ENCODE measurements at regions not wholly inside any gene's neighbourhood (a gene's known extent, or its start where the extent isn't known, plus 50 kb on each side); places are given as distances from the start of the nearest gene placed in this dataset.
"Not testable (repeated sequence)": the region's sequence is repeated elsewhere in the genome, so short reads cannot be mapped to it uniquely, and the experiment has no call there.

DNA sequence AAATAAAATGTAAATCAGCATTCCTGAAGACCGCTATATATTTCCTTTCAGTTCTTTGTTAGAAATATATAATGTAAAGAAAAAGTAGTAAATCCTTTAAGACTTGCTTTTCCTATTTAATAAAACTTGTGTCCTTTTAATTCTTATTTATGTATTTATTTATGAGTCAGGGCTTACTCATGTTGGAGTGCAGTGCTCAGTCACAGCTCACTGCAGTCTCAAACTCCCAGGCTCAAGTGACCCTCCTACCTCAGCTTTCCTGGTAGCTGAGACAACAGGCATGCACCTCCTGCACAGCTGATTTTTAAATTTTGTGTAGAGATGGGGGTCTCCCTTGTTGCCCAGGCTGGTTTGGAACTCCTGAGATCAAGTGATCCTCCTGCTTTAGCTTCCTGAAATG, 724.5 kb downstream of the ANKRD7 start:
- no peak for DNase-seq

DNA sequence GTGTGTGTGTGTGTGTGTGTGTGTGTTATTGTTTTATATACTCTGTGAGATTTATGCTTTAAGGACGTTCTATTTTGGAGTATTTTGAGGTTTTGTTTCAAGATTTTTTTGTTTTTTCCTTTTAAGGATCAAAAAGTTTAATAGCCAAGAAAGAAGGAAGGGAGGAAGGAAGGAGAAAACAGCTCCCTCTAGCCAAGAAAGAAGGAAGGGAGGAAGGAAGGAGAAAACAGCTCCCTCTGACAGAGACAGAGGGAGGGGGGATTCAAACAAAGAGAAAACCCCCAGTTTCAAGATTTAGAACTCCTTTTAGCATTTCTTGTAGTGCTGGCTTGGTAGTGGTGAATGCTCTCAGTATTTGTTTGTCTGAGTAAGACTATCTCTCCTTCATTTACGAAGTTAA, 731.8 kb downstream of the ANKRD7 start:
- DNase-seq = not testable (repeated sequence)

DNA sequence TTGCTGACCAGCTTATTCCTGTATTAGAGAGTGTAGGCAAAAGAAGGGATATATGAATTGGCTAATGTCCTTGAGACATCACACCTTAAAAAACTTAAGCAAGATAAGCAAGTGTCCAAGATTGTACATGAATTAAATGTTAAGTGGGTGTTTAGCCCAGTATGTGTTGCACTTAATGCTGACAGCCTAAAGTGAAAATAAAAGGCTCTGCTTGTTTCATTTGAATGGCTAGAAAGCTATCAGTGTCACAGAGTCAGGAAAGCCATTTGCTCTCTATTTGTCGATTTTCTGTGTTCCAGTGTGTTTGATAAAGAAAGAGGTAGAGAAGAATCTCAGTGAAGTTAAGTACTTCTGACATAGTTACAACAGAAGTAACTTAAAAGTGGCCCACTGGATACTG, 744.9 kb downstream of the ANKRD7 start:
- no peak for DNase-seq

DNA sequence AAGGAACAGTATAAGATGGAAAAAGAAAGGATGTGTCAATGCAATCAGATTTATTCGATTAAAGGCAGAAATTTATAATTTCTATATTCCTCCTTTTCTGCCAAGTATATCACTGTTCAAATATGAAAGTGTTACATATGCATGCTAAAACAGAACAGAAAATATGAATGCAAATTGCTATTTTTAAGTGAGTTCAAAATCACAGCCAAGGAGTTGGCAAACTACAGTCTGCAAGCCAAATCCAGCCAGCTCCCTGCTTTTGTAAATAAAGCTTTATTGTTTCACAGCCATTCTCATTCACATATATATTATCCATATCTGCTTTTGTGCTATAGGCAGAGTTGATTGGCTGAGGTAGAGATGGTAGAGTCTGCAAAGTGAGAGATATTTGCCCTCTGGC, 747.2 kb downstream of the ANKRD7 start:
- DNase-seq = no peak

DNA sequence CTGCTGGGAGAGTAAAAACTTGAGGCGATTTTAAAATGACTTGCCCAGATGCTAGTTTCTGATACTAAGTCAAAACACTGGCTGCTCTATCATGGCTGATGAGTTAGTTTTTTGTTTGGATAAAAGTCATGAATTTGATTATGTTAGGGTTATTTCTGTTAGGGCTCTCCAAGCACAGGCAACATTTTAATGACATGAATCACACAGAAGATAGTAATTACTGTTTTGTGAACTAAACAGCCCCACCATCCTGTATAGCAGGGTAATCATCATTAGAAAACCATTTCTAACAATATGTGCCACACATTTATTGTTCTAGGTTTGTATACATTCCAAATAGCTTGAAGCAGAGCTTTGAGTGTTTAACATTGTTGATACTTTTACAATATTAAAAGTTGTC, 750.3 kb downstream of the ANKRD7 start:
- no peak for DNase-seq

DNA sequence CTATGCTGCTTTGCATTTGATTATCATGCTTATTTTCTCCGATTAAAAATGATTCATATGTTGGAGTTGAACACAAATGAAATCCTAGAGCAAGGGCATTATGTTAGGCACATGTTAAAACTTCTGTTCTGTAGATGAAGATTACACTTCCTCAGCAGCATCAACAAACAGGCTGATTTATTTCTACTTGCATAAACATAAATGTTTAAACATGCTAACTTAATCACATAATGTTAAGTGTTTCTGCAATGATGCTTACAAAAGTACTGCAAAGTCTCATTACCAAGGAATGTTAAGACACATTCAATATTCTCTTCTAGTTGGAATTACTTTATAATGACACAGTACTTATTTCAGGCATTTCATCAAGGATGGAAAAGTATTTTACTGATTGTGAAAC, 770.8 kb downstream of the ANKRD7 start:
- no peak for DNase-seq

- no peak for DNase-seq
These were observed 782.7 kb downstream of the ANKRD7 start for GRCh38 chr7:119007236-119007635.

GRCh38 chr7:119010635-119011034, 786.1 kb downstream of the ANKRD7 start:
- DNase-seq = no peak

DNA sequence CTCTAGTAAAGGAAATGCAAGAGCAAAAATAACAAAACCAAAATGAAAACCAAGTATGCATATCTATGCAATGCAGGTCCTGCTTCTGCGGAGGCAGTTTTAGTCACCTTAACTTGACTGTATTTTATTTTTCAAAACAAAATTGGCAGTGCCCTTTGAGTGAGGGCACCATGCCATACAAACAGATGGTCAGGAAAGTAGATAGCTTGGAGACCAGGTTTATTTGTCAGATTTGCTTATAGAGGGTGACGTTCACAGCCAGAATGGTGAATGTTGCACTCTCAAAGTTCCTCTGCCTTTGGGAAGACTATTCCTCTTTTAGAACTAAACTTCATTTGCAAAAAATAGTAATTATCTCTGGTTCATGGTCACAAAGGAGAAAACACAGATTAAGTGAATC, 801.9 kb downstream of the ANKRD7 start:
- no peak for DNase-seq

- no peak for DNase-seq
These were observed 804.2 kb downstream of the ANKRD7 start for GRCh38 chr7:119028736-119029135.

DNA sequence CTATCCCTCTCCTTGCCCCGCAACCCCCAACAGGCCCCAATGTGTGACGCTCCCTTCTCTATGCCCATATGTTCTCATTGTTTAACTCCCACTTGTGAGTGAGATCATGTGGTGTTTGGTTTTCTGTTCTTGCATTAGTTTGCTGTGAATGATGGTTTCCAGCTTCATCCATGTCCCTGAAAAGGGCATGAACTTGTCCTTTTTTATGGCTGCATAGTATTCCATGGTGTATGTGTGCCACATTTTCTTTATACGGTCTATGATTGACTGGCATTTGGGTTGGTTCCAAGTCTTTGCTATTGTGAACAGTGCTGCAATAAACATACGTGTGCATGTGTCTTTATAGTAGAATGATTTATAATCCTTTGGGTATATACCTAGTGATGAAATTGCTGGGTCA, 807.6 kb downstream of the ANKRD7 start:
- DNase-seq = not testable (repeated sequence)

GRCh38 chr7:119033641-119034040, 809.1 kb downstream of the ANKRD7 start:
- no peak for DNase-seq

- no peak for DNase-seq
These were observed 813.4 kb downstream of the ANKRD7 start for GRCh38 chr7:119037941-119038340.

DNA sequence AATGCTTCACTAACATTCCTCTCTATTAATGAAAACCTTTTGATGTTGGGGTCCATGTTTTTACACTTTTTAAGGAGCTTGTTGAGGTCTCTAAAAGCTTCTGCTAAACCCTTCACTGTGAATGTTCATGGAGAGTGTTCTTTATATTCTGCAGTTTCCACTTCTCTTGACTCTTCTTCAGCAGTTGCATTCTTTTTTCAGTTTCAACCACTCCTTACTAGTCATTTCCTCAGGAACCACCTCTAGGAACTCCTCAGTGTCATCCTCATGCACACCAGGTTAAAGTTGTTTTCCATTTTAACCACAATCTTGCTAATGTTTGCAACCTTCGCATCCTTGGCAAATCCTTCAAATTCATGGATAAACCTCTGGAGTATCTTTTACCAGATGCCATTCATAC, 821.6 kb downstream of the ANKRD7 start:
- no peak for DNase-seq

DNA sequence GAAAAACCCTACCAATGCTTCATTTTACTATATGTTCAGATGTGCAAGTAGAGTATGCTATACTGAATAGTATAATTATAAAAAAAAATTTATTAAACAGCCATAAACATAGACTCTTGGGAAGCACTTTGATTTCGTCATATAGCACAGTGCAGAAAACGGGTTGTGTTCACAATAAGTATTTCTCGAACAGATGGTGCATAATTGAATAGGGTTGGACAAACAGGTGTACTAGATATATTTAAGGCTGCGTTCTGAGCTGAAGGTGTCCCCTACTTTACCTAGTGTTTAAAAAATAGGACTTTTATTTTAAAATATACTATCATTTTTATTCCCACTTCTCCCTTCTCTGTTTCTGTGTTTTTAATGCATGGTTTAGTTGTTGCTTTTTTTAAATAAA, 841.5 kb downstream of the ANKRD7 start:
- no peak for DNase-seq

DNA sequence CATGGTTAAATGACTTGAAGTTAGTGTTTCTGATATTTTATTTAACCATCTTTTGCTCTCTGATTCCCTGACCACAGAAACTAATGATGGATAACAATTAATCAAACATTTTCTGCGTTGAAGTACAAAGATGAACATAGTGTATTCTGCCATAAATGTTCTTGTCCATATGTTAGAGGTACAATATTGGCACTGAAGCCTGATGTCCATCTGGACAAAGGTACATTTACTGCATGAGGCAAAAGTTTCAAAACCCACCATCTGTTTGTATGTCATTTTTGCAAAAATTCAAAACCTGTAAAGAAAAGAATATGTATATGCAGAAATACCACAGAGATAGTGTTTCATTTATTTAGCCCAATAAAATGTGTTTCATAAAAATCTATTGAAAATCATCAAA, 861.5 kb downstream of the ANKRD7 start:
- DNase-seq = no peak

- DNase-seq = no peak
These were observed 866.3 kb downstream of the ANKRD7 start for GRCh38 chr7:119090851-119091250.

DNA sequence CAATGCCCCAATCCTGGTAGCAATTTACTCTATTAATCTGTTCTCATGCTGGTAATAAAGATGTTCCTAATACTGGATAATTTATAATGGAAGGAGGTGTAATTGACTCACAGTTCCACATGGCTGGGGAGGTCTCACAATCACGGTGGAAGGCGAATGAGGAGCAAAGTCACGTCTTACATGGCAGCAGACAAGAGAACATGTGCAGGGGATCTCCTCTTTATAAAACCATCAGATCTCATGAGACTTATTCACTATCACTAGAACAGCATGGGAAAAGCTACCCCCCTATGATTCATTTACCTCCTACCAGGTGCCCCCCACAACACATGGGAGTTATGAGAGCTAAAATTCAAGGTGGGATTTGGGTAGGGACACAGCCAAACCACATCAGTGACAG, 872.2 kb downstream of the ANKRD7 start:
- no peak for DNase-seq

- DNase-seq = not testable (repeated sequence)
These were observed 876.2 kb downstream of the ANKRD7 start for GRCh38 chr7:119100611-119101258.

DNA sequence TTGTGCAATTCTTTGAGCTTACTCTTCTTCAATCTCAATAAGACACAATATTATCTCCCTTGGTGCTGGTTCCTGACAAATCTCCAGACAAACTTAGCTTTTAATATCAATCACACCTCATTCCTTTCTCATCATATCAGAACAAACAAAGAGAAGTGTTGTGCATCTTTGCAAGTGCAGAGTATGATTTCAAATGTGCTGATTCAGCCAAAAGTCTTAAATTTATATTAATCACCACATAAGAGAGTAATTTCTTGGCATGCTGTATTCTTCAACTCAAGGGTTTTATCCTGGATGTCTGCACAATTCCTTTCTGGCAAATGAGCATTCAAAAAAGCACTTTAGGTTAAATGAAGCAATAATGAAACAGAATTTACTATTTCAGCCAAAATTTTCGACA, 877.8 kb downstream of the ANKRD7 start:
- no peak for DNase-seq

GRCh38 chr7:119105381-119105780, 880.9 kb downstream of the ANKRD7 start:
- DNase-seq = no peak

DNA sequence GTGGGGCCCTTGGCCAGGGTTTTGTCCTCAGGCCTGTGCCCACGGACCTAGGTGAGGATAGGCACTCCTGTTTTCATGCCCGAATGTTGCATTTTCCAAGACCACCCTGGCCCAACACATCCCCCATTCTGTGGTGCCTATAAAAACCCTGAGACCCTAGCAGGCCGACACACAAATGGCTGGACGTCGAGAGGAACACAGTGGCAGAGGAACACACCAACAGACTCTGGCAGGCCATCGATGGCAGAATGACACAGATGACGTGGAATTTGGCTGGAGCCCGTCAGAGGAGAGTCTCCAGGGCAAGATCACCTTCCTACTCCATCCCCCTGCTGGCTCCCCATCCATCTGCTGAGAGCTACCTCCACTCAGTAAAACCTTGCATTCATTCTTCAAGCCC, 898.8 kb downstream of the ANKRD7 start:
- no peak for DNase-seq

DNA sequence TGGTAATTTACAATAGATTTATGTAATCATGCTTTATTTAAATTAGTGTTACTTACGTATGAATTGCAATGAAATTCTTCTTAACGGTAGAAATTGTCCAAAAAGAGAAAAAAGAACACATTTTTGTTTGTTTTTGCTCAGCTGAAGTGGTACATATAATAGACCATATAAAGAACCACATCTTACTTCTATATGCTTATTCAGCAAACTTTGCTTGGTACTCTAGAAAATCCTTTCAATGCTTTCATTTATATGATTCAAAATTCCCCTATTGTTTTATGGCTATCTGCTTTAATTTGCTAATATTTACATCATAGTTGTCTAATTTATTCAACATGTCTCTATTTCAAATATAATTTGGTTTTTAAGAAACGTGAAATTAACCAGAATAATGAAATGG, 903.2 kb downstream of the ANKRD7 start:
- DNase-seq = no peak

DNA sequence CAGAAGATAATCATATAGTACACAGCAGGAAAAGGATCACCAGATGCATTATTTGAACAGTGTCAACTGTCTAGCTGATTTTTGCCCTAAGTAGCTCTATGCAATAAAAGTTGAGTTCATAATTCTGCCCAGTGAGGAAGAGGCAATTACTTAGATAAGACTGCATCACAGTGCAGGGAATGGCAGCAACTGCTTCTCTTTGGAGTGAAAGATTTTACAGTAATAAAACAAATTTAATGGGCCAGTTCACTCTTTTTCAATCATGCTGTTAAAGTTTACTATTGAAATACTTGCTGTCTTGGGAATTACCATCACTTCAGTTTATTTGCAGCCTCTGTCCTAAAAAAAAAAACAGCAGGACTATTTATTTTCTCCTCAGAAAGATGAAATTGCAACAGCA, 907.9 kb downstream of the ANKRD7 start:
- no peak for DNase-seq

DNA sequence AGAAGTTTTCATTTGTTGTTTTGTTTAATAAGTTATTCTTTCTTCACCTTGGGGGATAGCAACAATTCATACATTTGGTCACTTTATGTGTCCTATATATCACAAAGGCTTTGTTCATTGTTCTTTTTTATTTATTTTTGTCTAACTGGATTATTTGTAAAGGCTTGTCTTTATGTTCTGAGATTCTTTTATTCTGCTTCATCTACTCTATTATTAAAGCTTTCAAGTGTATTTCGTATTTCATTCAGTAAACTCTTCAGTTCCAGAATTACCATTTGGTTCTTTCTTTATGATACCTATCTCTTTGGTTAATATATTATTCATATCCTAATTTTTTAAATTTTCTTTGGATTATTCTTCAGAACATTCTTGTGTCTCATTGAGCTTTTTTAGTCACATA, 942.9 kb downstream of the ANKRD7 start:
- no peak for DNase-seq

DNA sequence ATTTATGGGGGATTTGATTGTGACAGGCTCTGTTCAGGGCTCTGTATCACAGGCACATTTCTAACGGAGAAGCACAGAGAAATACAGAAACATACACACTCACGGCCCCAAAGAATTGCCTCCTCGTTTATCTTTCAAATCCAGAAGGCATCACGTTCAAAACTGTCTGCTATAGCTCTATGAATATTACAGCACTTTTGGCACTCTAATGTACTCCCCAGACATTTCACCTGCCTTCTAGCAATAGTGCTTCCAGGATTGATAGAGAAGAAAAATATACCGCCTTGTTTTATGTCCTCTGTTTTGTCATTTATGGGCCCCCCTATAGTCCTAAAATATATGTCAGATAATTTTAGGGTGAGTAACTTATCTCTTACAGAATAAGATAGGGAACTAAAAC, 947.5 kb downstream of the ANKRD7 start:
- no peak for DNase-seq
